ENCODE measurements at regions not wholly inside any gene's neighbourhood (a gene's known extent, or its start where the extent isn't known, plus 50 kb on each side); places are given as distances from the start of the nearest gene placed in this dataset.

DNA sequence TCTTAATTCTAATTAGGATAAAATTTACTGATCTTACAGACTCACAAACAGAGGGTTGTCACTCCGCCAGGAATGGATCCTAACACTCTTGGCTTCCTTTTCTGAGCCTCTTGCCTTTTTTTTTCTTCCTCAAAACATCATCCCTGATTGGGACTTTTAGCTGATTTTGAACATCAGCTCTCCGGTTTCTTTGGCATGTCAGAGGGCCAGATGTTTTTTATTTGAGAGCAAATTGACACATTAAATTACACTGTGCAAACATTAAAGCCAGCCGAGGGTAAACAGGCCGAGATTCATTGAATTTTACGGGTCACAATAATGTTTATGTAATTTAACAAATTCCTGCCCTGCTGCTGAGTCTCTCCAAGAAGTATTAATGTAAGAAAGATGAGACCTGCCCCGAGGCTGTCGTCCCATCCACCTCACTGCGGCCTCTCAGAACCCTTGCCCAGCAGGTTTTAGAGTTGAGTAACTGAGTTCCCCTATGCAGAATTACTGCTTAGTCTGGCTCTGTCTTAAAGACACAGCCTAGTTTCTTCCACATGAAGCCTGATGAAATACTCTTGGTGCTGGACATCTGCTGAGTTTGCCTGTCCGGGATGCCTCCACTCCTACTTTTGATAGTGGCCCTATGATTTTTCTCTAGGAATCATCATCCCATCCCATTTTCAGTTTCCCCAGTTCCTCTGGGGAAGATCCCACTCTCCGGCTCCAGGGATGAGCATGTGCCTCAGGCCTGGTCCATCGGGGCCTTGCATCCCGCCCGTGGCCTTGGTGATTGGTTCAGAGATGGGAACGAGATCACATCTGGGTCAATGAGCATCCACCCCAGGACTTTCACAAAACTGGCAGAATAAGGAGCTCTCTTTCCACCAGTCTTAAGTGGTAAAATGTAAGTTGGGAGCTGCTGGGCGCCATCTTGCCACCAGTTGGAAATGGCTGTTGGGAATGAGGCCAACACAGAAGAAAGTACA lies 226.6 kb upstream of the TLE3 start:
- DNase-seq (ENCODE audit: low read depth), result no peak

DNA sequence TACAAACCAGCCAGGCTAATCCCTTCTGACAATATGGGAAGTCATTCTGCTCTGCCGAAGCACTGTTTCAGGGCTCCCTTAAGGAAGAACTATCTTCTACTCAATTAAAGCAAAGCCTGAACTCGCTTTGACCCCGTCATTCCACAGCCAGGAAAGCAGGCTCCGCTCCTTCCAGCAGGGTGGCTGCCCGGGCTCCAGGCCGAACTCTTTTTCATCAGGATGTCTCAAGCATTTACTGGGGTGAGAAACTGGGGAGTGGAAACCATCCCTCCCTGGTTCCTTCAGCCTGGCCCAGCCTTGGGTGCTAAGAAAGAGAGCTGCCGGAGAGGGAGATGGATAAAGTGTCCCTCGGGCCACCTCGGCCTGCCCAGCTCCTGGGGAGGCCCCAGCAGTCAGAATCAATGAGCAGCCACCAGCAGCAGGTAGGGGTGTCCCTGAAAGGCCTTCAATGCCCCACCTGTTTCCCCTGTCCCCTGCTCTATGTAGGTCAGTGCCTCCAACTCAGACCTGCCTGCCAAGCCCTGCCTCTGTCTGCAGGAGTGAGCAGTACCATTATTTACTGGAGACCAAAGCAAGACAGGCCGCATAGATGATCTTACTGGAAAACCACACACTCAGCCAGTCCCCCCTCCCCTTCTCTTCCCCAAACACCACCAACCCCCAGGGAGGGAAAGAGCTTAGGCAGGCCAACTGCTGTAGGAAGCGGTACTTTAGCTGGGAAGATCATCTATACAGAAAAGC lies 225.6 kb upstream of the TLE3 start:
- DNase-seq (ENCODE audit: low read depth), result no peak

DNA sequence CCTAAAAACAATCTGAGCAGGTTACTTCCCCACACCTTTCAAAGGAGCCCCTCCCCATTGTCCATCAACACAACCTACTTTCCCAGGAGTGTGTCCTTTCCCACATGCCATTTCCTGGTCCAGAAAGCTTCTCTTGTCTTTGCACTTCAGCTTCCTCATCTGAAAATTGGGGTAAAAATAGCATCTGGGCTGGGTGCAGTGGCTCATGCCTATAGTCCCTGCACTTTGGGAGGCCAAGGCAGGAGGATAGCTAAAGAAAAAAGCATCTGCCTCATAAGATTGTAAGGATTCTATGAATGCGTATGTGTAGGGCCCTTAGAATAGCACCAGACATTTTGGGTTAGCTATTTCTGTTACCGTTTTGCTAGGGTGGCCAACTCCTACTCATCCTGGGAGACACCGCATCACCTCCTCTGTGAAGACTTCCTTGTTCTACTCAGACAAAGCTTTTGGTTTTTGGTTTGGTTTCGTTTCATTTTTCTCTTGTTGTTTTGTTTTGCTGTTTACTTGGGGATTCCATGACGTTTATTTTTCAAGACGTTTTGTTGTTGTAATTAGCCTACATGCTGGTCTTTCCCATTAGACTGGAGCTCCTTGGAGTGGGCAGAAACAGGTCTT lies 224.4 kb upstream of the TLE3 start:
- DNase-seq (ENCODE audit: low read depth), result no peak

DNA sequence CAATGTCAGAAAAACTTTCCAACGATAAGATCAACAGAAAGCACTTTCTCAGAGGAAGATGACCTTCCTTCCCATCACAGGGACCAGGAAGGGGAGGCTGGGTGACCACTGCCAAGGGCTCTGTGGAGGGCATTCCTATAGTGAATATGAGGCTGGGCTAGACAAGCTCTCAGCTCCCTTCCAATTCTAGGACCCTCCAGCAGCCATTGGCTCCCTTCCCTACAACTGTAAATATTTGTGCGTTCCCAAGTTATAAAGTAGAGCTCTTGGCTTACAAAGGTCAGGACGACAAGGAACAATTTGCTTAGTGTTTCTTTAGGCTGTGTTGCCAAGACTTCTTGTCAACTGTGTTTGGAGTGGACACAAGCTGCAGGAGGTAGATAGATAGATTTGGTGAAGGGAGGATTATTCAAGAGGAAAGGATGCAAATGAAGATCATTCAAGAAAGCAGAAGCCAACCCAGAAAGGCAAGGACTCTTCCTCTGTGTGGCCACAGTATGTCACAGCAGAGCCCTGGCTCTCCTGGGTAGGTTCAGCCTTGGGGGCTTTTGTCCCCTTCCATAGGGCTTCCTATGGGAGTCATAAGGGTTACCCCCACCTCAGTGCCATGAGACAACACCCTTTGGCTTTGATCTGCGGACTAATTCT lies 223.6 kb upstream of the TLE3 start:
- DNase-seq (ENCODE audit: low read depth), result no peak

DNA sequence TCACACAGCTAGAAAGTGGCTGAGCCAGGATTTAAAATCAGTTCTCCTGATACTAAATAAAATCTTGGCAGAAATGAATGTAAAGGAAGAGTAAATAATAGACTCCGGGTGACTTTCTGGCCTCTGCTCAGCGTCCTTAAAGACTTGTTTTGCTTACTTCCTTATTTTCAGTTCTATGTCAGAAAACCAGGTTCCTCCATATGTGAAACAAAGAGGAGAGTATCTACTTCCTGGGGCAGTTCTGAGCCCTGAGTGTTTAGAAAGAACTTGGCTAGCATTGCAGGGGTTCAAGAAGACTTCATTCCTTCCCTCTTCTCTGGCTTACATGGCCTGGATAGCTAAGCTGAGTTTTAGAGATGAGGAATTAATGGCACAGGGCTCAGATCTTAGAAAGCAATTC lies 222.8 kb upstream of the TLE3 start:
- DNase-seq (ENCODE audit: low read depth), result no peak

DNA sequence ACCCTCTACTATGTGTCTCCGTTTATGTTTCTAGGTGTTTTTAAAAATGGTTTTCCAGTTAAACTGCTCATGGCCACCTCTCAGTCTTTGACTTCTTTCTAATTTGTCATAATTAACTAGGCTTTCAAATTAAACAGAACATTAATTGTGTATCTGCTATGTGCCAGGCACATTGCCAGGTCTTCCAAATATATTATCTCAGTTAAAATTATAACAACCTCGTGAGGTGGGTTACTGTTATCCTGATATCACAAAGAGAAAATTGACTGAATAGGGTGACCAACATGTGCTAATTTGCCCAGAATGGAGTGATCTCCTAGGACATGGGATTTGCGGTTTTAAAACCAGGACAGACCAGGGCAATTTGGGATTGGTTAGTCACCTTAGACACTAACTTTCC lies 222.4 kb upstream of the TLE3 start:
- no peak for DNase-seq (ENCODE audit: low read depth)

DNA sequence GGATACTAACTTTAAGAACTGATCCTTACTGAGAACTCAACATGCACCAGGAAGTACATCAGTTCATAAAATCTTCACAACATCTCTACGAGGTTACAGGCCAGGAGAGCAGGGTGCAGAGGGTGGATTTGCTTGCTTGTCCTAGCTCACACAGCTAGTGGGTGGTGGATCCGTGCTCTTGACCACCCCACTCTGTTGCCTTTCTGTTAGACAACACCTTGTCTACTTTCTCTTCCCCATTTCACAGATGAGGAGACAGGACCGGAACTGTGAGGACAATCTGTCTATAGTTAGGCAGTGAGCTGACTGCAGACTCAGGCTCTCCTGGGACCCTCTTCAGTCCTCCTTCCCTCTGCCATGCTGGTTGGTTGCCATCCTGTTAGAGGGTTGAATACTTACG lies 221.7 kb upstream of the TLE3 start:
- DNase-seq (ENCODE audit: low read depth), result no peak

DNA sequence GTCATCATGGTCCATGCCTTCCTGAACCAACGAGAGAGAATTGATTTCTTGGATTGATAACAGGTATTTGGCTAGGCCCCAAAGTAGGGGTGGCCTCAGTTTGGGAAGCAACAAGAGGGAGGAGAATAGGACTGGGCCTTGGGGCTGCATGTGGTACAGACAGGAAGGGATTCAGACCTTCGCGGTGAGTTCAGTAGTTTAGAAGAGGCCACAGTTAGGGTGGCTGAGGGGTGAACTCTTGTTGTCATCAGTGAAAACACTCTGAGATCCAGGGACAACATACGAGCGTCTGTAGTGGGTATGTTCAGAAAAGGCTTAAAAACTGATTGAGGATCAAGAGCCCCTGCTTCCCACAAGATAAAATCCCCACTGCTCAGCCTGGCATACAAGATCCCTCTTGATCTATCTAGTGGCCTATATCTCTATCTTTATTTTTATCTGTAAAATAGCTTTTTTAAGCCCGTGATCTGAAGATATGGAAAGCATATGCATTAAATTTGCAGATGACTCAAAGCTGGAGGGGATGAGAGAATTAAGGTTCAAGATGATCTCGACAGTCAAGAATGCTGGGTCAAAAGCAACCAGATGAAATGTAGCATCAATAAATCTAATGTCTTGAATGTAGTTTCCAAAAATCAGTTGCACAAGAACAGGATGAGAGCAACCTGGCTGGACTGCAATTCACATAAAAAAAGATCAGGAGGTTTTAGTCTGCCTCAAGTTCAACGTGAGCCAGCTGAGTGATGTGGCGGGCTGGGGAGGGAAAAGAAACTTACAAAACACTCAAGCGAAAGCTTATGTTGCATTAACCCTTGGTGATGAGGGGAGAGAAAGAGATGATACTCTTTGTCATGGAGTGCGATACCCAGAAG lies 221.1 kb upstream of the TLE3 start:
- DNase-seq (ENCODE audit: low read depth), result no peak

DNA sequence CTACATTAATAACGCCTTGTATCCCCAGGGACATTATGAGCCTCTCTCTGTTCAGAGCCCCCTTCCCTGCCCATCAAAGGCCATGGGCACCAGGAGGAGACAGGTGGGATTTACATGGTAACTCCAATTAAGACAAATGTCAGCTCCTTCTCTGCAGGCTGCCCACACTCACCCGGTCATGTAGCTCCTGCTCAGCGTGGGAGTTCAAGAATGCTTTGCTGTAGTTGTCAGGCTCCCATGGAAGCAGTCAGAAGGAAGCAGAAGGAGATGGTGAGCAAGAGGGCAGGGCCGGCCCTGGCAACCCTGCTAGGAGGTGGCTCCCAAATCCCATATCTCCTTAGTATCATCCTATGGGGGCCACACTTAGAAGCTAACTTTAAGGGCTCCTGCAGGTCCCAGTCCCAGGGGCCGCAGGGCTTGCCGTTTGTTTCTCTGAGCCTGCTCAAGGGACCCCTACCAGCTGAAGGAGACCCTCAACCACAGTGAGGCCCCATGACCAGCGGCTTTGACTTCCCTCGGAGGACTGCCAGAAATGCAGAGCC lies 218.4 kb upstream of the TLE3 start:
- DNase-seq (ENCODE audit: low read depth), result no peak

DNA sequence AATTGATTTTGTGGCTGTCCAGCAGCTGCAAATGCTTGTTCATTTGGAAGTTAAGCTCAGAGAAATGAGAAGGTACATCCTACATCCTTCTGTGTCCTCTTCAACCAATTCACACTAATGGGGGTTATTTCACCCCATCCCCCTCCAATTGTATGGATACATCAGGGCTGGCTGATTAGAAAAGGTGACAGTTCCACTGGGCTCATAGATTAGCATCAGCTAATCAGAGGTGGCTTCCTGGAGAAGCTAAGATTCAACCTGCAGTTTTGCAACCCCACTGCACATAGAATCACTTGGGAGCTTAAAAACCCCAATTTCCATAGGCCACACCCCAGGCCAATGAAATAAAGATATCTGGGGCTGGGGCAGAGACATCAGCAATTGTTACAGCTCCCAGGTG lies 217.7 kb upstream of the TLE3 start:
- no peak for DNase-seq (ENCODE audit: low read depth)

DNA sequence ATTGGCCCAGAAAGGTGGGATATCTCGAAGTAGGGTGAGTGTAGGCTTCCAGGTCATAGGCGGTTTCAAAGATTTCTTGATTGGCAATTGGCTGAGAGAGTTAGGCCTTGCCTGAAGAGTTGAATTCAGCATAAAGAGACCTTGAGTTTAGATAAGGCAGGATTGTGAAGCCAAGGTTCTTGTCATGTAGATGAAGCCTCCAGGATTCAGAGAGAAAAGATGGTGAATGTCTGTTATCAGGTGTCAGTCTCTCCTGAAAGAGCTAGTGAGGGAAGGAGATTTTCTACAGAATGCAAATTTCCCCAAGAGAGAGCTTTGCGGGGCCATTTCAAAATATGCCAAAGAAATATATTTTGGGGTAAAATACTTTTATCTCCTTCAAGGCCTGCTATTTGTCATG lies 217.0 kb upstream of the TLE3 start:
- no peak for DNase-seq (ENCODE audit: low read depth)

DNA sequence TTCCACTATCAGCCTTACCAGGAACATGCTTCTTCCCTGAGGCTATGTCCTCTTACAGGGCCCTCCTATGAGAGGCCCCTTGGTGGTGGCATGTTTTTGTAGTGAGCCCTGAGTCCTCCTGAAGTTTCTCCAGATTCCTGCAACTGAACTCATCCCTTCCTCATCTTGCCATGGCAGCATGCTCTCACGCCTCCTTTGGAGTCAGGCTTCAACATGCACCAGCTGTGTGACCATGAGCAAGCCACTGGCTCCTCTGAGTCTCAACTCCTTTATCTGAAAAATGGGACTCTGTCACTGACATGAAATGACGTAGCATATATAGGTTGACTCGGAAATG lies 216.3 kb upstream of the TLE3 start:
- no peak for DNase-seq (ENCODE audit: low read depth)

DNA sequence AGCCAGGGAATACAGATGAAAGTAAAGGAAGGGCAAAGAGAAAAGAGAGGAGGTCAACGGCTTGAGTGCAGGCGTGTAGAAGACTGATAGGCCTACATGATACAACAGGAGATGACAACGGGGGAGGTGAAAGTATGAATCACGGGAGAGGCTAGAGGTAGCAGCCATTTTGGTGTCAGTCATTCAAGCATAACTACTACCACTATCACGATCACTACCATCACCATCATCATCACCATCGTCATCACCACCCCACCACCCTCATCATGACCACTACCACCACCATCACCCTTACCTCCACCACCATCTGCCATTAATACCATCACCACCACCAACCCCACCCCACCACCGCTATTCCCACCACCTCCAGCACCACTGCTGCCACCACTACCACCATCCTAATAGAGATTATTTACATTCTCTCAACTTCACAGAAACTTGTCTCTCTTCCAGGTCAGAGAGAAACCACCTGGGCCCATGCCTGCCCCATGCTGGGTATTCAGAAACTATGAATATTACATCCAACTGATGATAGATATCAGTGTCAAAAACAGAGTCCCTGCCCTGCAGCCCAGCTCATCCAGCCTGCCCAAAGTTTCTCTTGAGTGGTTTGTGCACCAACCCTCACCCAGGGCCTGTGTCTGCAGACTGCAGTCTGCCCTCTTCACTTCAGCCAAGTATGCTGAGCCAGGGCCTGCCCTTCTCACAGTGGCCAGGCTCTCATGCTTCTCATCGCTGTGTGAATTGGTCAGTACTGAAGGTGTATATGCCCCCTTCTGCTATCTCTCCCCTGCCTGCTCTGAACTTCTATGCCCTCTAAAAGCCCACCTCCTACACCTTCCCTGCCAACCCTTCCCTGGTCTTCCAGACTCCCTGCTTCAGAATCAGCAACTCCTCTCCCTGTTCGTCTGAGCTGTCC lies 215.6 kb upstream of the TLE3 start:
- DNase-seq (ENCODE audit: low read depth), result no peak

DNA sequence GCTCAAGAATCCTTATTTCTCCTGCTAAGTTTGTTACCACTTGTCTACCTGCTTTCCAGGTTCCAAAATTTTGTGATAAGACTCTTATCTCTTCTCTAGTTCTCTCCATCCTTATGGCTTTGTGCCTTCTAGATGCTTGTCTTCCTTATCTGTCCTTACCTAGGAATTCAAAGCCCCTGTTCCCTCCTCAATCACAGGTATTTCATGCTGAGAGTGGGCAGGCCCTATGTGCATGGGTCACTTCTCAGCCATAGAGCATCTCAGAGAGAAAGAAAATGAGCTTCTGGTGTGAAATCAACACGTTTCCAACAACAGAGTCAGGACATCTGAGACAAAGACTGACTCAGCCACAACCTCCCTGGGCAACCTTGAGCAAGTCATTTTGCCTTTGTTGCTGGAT lies 214.1 kb upstream of the TLE3 start:
- DNase-seq (ENCODE audit: low read depth), result no peak

DNA sequence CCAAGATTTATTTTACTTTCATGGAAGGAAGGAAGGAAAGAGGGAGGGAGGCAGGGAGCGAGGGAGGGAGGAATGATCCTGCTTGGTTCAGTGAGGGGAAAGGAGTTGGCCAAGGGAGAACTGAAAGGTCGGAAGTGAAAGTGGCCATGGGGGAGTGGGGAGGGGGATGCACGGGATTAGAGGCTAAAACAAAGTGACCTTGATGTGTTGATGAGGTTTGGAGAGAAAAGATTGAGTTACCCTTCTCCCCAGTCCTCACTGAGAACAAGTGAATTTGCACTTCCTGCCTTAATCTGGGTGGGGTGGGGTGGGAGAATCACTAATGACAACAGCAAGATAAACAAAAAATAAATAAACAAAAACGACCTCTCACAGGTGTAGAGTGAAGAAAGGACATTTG lies 212.0 kb upstream of the TLE3 start:
- no peak for DNase-seq (ENCODE audit: low read depth)

DNA sequence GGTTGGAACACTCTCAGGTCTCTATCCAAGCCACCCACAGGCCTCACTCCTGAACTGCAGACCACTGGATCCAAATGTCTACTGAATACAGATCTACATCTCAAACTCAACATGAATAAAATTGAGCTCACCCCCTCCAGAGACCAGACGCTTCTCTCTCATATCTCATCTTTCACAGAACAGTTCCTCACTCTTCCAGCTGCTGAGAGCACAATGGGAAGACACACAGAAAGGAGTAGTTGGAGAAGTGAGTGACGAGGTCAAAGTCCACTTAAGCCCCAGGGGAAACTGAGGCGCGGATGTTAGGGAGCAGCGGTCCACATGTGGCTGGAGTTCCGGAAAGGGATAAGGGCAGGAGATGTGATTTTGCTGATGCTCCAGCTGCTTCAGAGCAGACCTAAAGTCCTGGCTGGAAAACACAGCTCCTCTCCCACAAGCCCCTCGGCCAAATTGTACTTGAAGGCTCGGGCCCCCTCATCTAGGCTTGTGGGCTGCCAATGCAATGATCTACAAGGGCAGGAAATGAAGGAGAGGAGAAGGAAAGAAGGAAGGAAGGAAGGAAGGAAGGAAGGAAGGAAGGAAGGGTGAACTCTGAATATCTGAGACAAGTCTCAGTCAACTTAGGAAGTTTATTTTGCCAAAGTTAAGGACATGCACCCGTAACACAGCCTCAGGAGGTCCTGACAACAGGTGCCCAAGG lies 211.2 kb upstream of the TLE3 start:
- DNase-seq (ENCODE audit: low read depth), result no peak

DNA sequence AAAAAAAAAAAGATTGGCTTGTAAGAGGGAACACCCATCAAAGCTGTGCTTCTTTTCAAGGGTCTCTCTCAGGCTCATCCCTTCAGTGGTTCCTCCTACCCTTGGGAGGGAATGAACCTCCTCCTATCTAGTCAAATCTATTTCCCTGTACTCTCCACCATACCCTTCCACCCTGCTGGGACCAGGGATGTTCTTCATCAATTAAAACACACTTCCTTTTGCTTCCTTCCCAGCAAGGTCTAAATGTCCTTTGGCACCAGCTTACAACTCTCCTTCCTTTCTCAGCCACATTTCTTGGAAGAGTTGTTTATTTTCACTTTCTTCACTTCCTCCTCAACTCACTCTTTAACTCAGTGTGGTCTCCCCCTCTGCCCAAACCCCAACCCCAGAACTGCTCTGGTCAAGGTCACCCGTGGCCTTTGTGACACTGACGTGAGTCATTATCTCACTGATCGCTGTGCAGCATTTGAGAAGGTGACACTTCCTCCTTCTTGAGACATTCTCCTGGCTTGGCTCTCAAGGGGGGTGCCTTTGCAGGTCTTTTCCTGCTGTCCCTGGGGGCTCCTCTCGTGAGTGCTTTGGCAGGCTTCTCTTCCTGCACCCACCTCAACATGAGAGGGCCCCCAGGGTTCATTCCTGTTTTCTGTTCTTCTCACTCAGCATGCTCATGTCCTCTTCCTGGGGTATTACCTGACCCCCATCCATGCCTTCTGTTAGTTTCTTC lies 210.5 kb upstream of the TLE3 start:
- DNase-seq (ENCODE audit: low read depth), result no peak

DNA sequence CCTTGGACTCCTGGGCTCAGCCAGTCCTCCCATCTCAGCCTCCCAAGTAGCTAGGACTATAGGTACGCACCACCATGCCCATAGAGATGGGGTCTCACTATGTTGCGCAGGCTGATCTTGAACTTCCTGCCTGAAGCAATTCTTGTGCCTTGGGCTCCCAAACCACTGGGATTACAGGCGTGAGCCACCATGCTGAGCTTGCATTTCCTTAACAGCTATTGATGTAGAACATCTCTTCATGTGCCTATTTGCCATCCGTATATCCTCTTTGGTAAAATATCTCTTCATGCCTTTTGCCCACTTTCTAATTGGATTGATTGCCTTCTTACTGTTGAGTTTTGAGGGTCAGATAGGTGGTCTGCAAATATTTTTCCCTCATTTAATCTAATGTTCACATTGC lies 208.9 kb upstream of the TLE3 start:
- DNase-seq (ENCODE audit: low read depth), result no peak

DNA sequence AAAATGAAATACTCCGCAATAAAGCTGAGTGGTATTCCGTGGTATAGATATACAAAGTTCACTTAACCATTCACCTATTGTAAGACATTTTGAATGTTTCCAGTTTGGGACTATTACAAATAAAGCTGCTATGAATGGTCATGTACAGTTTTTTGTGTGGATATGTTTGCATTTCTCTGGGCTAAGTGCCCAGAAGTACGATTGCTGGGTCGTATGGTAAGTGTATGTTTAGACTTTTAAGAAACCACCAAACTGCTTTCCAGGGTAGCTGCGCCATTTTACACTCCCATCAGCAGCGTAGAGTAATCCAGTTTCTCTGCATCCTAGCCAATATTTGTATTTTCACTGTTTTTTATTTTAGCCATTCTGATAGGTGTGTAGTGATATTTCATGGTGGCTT lies 208.4 kb upstream of the TLE3 start:
- no peak for DNase-seq (ENCODE audit: low read depth)
